ENCODE measurements at regions not wholly inside any gene's neighbourhood (a gene's known extent, or its start where the extent isn't known, plus 50 kb on each side); places are given as distances from the start of the nearest gene placed in this dataset.

GRCh38 chr17:72489272-72489641 lies 368.4 kb downstream of the SOX9 start:
- Mint-ChIP-seq H3K4me3 (no peak overlapping the region), H3K27me3 (ENCODE audit: low read depth) (peaks cover 4% of the 10 kb centered on the region), H3K9me3 (peaks cover 3% of the 10 kb centered on the region), H3K27ac (no peak overlapping the region), H3K36me3 (ENCODE audit: low read depth) (no peaks in the 10 kb centered on the region), H3K4me1 (ENCODE audit: low read depth) (no peaks in the 10 kb centered on the region)
- intact Hi-C loops (cut with micrococcal nuclease) = no loop called here
- CTCF ChIA-PET = no interaction called here
- DNase-seq = no peak

GRCh38 chr17:72491102-72491501 lies 370.3 kb downstream of the SOX9 start:
- intact Hi-C loops (cut with micrococcal nuclease) = no loop called here
- no peak for DNase-seq
- peaks cover 5% of the 10 kb centered on the region for H3K27me3 Mint-ChIP-seq (ENCODE audit: low read depth)
- CTCF ChIA-PET = no interaction called here
- no peaks in the 10 kb centered on the region for H3K4me1 Mint-ChIP-seq (ENCODE audit: low read depth)
- no peak overlapping the region for H3K4me3 Mint-ChIP-seq
- peaks cover 3% of the 10 kb centered on the region for H3K9me3 Mint-ChIP-seq
- H3K36me3 Mint-ChIP-seq (ENCODE audit: low read depth) = no peaks in the 10 kb centered on the region
- no peak overlapping the region for H3K27ac Mint-ChIP-seq

- Mint-ChIP-seq H3K36me3 (ENCODE audit: low read depth) (no peaks in the 10 kb centered on the region), H3K27me3 (ENCODE audit: low read depth) (peaks cover 5% of the 10 kb centered on the region), H3K4me1 (ENCODE audit: low read depth) (no peaks in the 10 kb centered on the region), H3K9me3 (peaks cover 3% of the 10 kb centered on the region), H3K4me3 (no peak overlapping the region), H3K27ac (no peak overlapping the region)
- intact Hi-C loops (cut with micrococcal nuclease) = no loop called here
- no peak for DNase-seq
- CTCF ChIA-PET = no interaction called here
These were observed 371.7 kb downstream of the SOX9 start for GRCh38 chr17:72492494-72492893.

- intact Hi-C loops (cut with micrococcal nuclease) = no loop called here
These were observed 372.1 kb downstream of the SOX9 start for GRCh38 chr17:72492941-72493340.

GRCh38 chr17:72494566-72494965 lies 373.7 kb downstream of the SOX9 start:
- intact Hi-C loops (cut with micrococcal nuclease) = no loop called here
- CTCF ChIA-PET = no interaction called here
- Mint-ChIP-seq H3K9me3 (peaks cover 3% of the 10 kb centered on the region), H3K27ac (no peak overlapping the region), H3K4me1 (ENCODE audit: low read depth) (no peaks in the 10 kb centered on the region), H3K27me3 (ENCODE audit: low read depth) (peaks cover 2% of the 10 kb centered on the region), H3K36me3 (ENCODE audit: low read depth) (no peaks in the 10 kb centered on the region), H3K4me3 (no peak overlapping the region)
- no peak for DNase-seq

More at GRCh38 chr17:72492941-72493340, 372.1 kb downstream of the SOX9 start:
- Mint-ChIP-seq H3K36me3 (ENCODE audit: low read depth) (no peaks in the 10 kb centered on the region), H3K9me3 (peaks cover 3% of the 10 kb centered on the region), H3K27me3 (ENCODE audit: low read depth) (peaks cover 5% of the 10 kb centered on the region), H3K4me1 (ENCODE audit: low read depth) (no peaks in the 10 kb centered on the region), H3K27ac (no peak overlapping the region), H3K4me3 (no peak overlapping the region)
- no peak for DNase-seq
- CTCF ChIA-PET = no interaction called here

GRCh38 chr17:72496461-72496860 lies 375.6 kb downstream of the SOX9 start:
- Mint-ChIP-seq H3K9me3 (peaks cover 3% of the 10 kb centered on the region), H3K27ac (no peak overlapping the region), H3K27me3 (ENCODE audit: low read depth) (peaks cover 2% of the 10 kb centered on the region), H3K36me3 (ENCODE audit: low read depth) (no peaks in the 10 kb centered on the region), H3K4me3 (no peak overlapping the region), H3K4me1 (ENCODE audit: low read depth) (no peaks in the 10 kb centered on the region)
- DNase-seq = no peak
- intact Hi-C loops (cut with micrococcal nuclease) = no loop called here
- CTCF ChIA-PET = interaction anchor here (0.6 kb wide), 1 partner anchor 369 kb away, joined by 5 read pairs; no protein-coding TSS in a partner anchor

GRCh38 chr17:72497915-72498314 lies 377.1 kb downstream of the SOX9 start:
- Mint-ChIP-seq H3K36me3 (ENCODE audit: low read depth) (no peaks in the 10 kb centered on the region), H3K27me3 (ENCODE audit: low read depth) (peaks cover 2% of the 10 kb centered on the region), H3K27ac (no peak overlapping the region), H3K4me1 (ENCODE audit: low read depth) (no peaks in the 10 kb centered on the region), H3K4me3 (no peak overlapping the region), H3K9me3 (no peaks in the 10 kb centered on the region)
- no peak for DNase-seq
- CTCF ChIA-PET = no interaction called here
- intact Hi-C loops (cut with micrococcal nuclease) = no loop called here

GRCh38 chr17:72498364-72499210 lies 377.8 kb downstream of the SOX9 start:
- H3K4me1 Mint-ChIP-seq (ENCODE audit: low read depth) = no peaks in the 10 kb centered on the region
- DNase-seq = no peak
- CTCF ChIA-PET = interaction anchor here (0.6 kb wide), 1 partner anchor 190 kb away, joined by 3 read pairs; no protein-coding TSS in a partner anchor
- intact Hi-C loops (cut with micrococcal nuclease) = no loop called here
- peaks cover 2% of the 10 kb centered on the region for H3K27me3 Mint-ChIP-seq (ENCODE audit: low read depth)
- no peaks in the 10 kb centered on the region for H3K9me3 Mint-ChIP-seq
- no peak overlapping the region for H3K27ac Mint-ChIP-seq
- H3K36me3 Mint-ChIP-seq (ENCODE audit: low read depth) = no peaks in the 10 kb centered on the region
- H3K4me3 Mint-ChIP-seq = no peak overlapping the region

GRCh38 chr17:72501404-72502370 lies 380.9 kb downstream of the SOX9 start:
- intact Hi-C loops (cut with micrococcal nuclease) = no loop called here
- CTCF ChIA-PET = interaction anchor here (0.7 kb wide), 1 partner anchor 44 kb away, joined by 3 read pairs; no protein-coding TSS in a partner anchor
- H3K27me3 Mint-ChIP-seq (ENCODE audit: low read depth) = peaks cover 12% of the 10 kb centered on the region
- H3K4me1 Mint-ChIP-seq (ENCODE audit: low read depth) = no peaks in the 10 kb centered on the region
- no peak for DNase-seq
- no peaks in the 10 kb centered on the region for H3K9me3 Mint-ChIP-seq
- H3K36me3 Mint-ChIP-seq (ENCODE audit: low read depth) = no peaks in the 10 kb centered on the region
- H3K4me3 Mint-ChIP-seq = no peak overlapping the region
- no peak overlapping the region for H3K27ac Mint-ChIP-seq

- Mint-ChIP-seq H3K36me3 (ENCODE audit: low read depth) (no peaks in the 10 kb centered on the region), H3K27ac (no peak overlapping the region), H3K4me3 (no peak overlapping the region), H3K27me3 (ENCODE audit: low read depth) (peaks cover 13% of the 10 kb centered on the region), H3K4me1 (ENCODE audit: low read depth) (no peaks in the 10 kb centered on the region), H3K9me3 (no peaks in the 10 kb centered on the region)
- CTCF ChIA-PET = interaction anchor here (0.7 kb wide), 1 partner anchor 45 kb away, joined by 3 read pairs; no protein-coding TSS in a partner anchor
- intact Hi-C loops (cut with micrococcal nuclease) = no loop called here
- no peak for DNase-seq
These were observed 381.8 kb downstream of the SOX9 start for GRCh38 chr17:72502371-72503341.

- peaks cover 13% of the 10 kb centered on the region for H3K27me3 Mint-ChIP-seq (ENCODE audit: low read depth)
- no peaks in the 10 kb centered on the region for H3K4me1 Mint-ChIP-seq (ENCODE audit: low read depth)
- CTCF ChIA-PET = no interaction called here
- no peak overlapping the region for H3K27ac Mint-ChIP-seq
- intact Hi-C loops (cut with micrococcal nuclease) = no loop called here
- DNase-seq = no peak
- H3K36me3 Mint-ChIP-seq (ENCODE audit: low read depth) = no peaks in the 10 kb centered on the region
- H3K4me3 Mint-ChIP-seq = no peak overlapping the region
- no peaks in the 10 kb centered on the region for H3K9me3 Mint-ChIP-seq
These were observed 382.7 kb downstream of the SOX9 start for GRCh38 chr17:72503556-72503955.

All from activated naive CD4-positive, alpha-beta T cell treated with anti-CD3 and anti-CD28 coated beads for 36 hours (primary cell).